ENCODE measurements at regions not wholly inside any gene's neighbourhood (a gene's known extent, or its start where the extent isn't known, plus 50 kb on each side); places are given as distances from the start of the nearest gene placed in this dataset.

DNA sequence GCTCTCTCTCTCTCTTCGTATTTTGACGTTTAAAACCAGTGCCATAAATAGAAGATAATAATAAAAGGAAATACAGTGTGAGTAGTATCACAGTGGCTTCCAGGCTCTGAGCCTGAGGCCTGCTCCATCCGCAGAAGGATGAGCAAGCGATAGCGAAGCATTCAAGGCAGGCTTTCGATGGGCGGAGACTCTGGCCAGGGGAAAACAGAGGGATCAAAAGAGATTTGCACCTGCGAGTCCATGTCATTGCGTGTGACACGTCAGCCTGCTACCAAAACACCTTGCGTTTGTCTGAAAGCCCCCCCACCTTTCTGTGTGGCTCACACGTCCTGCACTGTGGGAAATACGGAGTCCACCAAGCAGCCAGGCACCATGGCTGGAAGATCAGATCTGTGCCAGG lies 377.3 kb upstream of the SULF2 start:
- TF ChIP-seq CTCF (IDR thresholded peaks at IDR 0.05) (no peak), POLR2A (IDR thresholded peaks at IDR 0.05) (no peak)

Data from body of pancreas (tissue), 4 donors.